ENCODE measurements at regions not wholly inside any gene's neighbourhood (a gene's known extent, or its start where the extent isn't known, plus 50 kb on each side); places are given as distances from the start of the nearest gene placed in this dataset.
"Not testable (repeated sequence)": the region's sequence is repeated elsewhere in the genome, so short reads cannot be mapped to it uniquely, and the experiment has no call there.

DNA sequence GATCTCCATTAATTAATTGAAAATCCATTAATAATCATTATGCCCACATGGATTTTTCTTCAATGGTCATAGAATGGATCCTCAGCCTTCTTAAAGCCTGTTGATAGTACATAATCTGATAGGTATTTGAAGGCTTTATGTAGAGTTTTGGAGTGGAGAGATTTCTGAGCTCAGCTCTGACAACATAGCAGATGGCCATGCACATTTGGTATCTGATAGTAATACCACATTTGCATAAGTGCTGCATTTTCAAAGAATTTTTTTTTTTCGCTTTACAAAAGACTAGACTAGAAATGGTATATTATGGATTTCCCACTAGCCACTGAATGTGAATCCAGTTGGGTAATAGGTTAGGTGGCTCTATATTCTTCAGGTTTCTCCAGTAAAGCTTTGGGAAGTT lies 440.6 kb downstream of the FGF13 start:
- intact Hi-C loops (cut with DNase I; ENCODE audit: low total_unique reads), result no loop called here
- Histone ChIP-seq H3K36me3 (ENCODE audit: low read depth, missing control alignments) (no peaks in the 10 kb centered on the region), H3K27me3 (no peaks in the 10 kb centered on the region), H3K4me3 (no peak overlapping the region), H3K9me3 (no peaks in the 10 kb centered on the region), H3K27ac (no peak overlapping the region), H3K4me1 (no peaks in the 10 kb centered on the region)
- no peak for DNase-seq
- TF ChIP-seq, protein P1, sequence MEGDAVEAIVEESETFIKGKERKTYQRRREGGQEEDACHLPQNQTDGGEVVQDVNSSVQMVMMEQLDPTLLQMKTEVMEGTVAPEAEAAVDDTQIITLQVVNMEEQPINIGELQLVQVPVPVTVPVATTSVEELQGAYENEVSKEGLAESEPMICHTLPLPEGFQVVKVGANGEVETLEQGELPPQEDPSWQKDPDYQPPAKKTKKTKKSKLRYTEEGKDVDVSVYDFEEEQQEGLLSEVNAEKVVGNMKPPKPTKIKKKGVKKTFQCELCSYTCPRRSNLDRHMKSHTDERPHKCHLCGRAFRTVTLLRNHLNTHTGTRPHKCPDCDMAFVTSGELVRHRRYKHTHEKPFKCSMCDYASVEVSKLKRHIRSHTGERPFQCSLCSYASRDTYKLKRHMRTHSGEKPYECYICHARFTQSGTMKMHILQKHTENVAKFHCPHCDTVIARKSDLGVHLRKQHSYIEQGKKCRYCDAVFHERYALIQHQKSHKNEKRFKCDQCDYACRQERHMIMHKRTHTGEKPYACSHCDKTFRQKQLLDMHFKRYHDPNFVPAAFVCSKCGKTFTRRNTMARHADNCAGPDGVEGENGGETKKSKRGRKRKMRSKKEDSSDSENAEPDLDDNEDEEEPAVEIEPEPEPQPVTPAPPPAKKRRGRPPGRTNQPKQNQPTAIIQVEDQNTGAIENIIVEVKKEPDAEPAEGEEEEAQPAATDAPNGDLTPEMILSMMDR (IDR thresholded peaks at IDR 0.05), result no peak
- no peak for TF ChIP-seq POLR2A (IDR thresholded peaks at IDR 0.05)
- 50 to 89% methylated on average over 1 of the region's 1 CpG for WGBS, 2 donors

DNA sequence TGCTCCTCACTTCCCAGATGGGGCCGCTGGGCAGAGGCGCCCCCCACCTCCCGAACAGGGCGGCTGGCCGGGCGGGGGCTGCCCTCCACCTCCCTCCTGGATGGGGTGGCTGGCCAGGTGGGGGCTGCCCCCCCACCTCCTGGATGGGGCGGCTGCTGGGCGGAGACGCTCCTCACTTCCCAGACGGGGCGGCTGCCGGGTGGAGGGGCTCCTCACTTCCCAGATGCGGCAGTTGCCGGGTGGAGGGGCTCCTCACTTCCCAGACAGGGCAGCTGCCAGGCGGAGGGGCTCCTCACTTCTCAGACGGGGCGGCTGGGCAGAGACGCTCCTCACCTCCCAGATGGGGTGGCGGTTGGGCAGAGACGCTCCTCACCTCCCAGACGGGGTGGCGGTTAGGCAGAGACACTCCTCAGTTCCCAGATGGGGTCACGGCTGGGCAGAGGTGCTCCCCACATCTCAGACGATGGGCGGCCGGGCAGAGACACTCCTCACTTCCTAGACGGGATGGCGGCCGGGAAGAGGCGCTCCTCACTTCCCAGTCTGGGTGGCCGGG lies 428.8 kb downstream of the FGF13 start:
- H3K4me3 ChIP-seq; intact Hi-C loops (cut with DNase I; ENCODE audit: low total_unique reads); DNase-seq; H3K36me3 ChIP-seq (ENCODE audit: low read depth, missing control alignments); H3K4me1 ChIP-seq; H3K9me3 ChIP-seq; H3K27ac ChIP-seq; H3K27me3 ChIP-seq: not testable (repeated sequence)
- WGBS, 2 donors, result 80 to 85% methylated on average over 5 to 19 of the region's 31 CpGs

DNA sequence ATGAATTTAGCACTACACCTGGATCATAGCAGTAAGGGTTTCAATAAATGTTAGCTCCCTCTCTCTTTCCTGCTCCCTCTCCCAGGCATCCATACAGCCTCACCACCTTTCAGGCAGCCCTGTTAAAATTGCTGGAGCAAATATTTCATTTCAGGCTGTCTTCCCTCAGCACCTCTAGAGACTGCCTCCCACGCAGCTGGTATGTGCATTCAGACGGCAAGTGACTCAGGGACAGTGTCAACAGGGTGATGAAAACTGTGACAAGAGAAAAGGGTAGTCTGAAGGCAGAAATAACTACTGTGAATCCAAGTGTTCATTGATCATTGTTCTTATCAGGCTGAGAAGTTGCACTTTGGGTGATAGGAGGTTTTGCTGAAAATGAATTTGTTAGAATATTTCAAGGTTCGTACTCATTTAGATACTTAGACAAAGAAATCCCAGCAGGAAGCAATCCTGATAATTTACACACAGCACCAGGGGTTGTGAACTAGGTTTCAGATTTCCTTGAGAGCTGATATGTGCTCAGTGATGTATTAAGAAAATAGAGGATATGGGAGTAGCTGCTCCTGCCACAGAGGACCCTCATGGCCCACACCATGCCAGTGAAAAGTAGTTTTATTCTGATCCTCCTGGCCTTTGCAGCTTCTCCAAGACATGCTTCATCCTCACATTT lies 424.2 kb downstream of the FGF13 start:
- Histone ChIP-seq H3K4me3 (no peak overlapping the region), H3K27ac (no peak overlapping the region), H3K9me3 (no peaks in the 10 kb centered on the region), H3K4me1 (no peaks in the 10 kb centered on the region), H3K36me3 (ENCODE audit: low read depth, missing control alignments) (no peaks in the 10 kb centered on the region), H3K27me3 (no peaks in the 10 kb centered on the region)
- DNase-seq, result peak; percentile 11
- intact Hi-C loops (cut with DNase I; ENCODE audit: low total_unique reads), result no loop called here
- no peak for TF ChIP-seq POLR2A (IDR thresholded peaks at IDR 0.05)
- TF ChIP-seq, protein P1 (IDR thresholded peaks at IDR 0.05), result no peak
- WGBS, 2 donors, result 33 to 42% methylated on average over 3 of the region's 3 CpGs

DNA sequence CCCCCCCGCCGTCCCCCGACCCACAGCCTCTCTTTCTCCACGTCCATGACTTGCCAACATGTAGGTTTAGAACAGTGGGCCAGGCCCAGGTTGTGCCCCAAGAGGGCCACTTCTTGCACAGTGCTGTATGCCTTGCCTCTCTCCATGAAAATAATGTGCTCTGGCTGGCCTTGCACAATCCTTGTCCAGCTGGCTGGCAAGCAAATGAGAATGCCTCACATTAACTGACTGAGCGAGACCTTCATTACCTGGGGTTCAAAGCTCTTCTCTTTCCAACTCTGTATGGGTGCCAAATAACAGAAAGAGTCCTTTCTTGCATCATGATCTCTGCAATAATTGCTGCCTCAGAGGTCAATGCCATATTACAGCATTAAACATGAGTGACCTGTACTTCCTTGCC lies 416.6 kb downstream of the FGF13 start:
- Histone ChIP-seq H3K36me3 (ENCODE audit: low read depth, missing control alignments) (no peaks in the 10 kb centered on the region), H3K27ac (no peak overlapping the region), H3K4me3 (no peak overlapping the region), H3K9me3 (no peaks in the 10 kb centered on the region), H3K4me1 (no peaks in the 10 kb centered on the region), H3K27me3 (no peaks in the 10 kb centered on the region)
- TF ChIP-seq POLR2A (IDR thresholded peaks at IDR 0.05), result no peak
- TF ChIP-seq, protein P1 (IDR thresholded peaks at IDR 0.05), result no peak
- WGBS, 2 donors, result 54 to 69% methylated on average over 5 of the region's 5 CpGs
- DNase-seq, result no peak
- intact Hi-C loops (cut with DNase I; ENCODE audit: low total_unique reads), result no loop called here

DNA sequence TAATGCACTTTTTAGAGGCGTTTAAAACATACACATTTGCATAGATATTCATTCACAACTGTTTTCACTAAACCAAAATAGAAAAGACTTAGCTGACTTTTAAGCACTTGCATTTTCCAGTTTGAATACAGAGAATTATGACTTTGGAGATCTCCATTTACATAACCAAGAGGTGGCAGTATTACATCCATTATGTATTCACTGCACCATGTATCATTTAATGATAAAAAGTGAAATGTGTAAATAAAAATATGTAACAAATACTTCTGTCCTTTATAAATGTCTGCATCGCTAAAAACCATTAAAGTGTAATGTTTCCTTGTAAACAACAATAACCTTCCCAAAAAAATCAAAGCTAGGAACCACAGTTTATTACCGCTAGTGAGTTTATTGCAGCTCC lies 413.2 kb downstream of the FGF13 start:
- TF ChIP-seq, protein P1 (IDR thresholded peaks at IDR 0.05), result no peak
- TF ChIP-seq POLR2A (IDR thresholded peaks at IDR 0.05), result no peak
- 25 to 44% methylated on average over 3 of the region's 3 CpGs for WGBS, 2 donors
- Histone ChIP-seq H3K27me3 (no peaks in the 10 kb centered on the region), H3K27ac (no peak overlapping the region), H3K4me1 (no peaks in the 10 kb centered on the region), H3K36me3 (ENCODE audit: low read depth, missing control alignments) (no peaks in the 10 kb centered on the region), H3K4me3 (no peak overlapping the region), H3K9me3 (no peaks in the 10 kb centered on the region)
- DNase-seq, result no peak
- intact Hi-C loops (cut with DNase I; ENCODE audit: low total_unique reads), result no loop called here
